Keratinocyte (primary cell): ENCODE measurements at regions not wholly inside any gene's neighbourhood (a gene's known extent, or its start where the extent isn't known, plus 50 kb on each side); places are given as distances from the start of the nearest gene placed in this dataset.

ENCODE experiments used
- CTCF ChIP-seq, 3 experiments: IDR thresholded peaks in 1 of 3; conservative IDR thresholded peaks in 1 of 3; optimal IDR thresholded peaks in 1 of 3; 2 replicates in 2 of 3; 3 replicates in 1 of 3; pipeline versions ENCODE3 to v1.5.1; 2011; ENCODE audit warnings: low read length in 3 of 3, mild to moderate bottlenecking in 3 of 3, moderate library complexity in 2 of 3, control low read depth in 1 of 3, inconsistent platforms in 1 of 3; ENCODE audit not compliant: insufficient read depth in 2 of 3; ENCODE audit errors: extremely low read depth in 1 of 3
- EZH2 ChIP-seq: IDR thresholded peaks from one replicate; pipeline ENCODE4 v1.6.1; 2012; ENCODE audit warnings: inconsistent platforms, mild to moderate bottlenecking, low read length, moderate library complexity

GRCh38 chr2:34291076-34291475 is 692.0 kb upstream of the FAM98A start:
- no peak for TF ChIP-seq CTCF (optimal IDR thresholded peaks at IDR 0.05 in 1 of 3, IDR thresholded peaks at IDR 0.05 in 1 of 3, conservative IDR thresholded peaks at IDR 0.05 in 1 of 3; ENCODE audit: extremely low read depth in 1 of 3, insufficient read depth in 2 of 3, low read length in 3 of 3)
- TF ChIP-seq EZH2, result no peak
